Left cardiac atrium (tissue), 4 donors: ENCODE measurements at regions not wholly inside any gene's neighbourhood (a gene's known extent, or its start where the extent isn't known, plus 50 kb on each side); places are given as distances from the start of the nearest gene placed in this dataset.

ENCODE experiments used
- ATAC-seq, 2 donors: fragments of 200-7000 bp; cut with Tn5 transposase; one replicate each; pipeline ENCODE4 v1.9.1; 2020; ENCODE audit warnings: mild to moderate bottlenecking in 2 of 2, moderate library complexity in 2 of 2
- DNase-seq: peaks from one replicate; pipeline ENCODE4 v3.0.0-alpha.2; 2020
- intact Hi-C, 2 donors: fragments of 100-400 bp; cut with DNase I; formaldehyde crosslinking; loops; one replicate each; pipeline versions ENCODE4 v1.14.1 to v1.15.1; 2022 to 2023
- donor health status: DM: no; HTN: yes; CAD: no.
- donor health status: DM: no; HTN: yes; CAD: no; lungs with severe emphysema.
- donor health status: DM: yes; HTN: yes; CAD: no.
- donor health status: Dilated cardiomyopathy.

DNA sequence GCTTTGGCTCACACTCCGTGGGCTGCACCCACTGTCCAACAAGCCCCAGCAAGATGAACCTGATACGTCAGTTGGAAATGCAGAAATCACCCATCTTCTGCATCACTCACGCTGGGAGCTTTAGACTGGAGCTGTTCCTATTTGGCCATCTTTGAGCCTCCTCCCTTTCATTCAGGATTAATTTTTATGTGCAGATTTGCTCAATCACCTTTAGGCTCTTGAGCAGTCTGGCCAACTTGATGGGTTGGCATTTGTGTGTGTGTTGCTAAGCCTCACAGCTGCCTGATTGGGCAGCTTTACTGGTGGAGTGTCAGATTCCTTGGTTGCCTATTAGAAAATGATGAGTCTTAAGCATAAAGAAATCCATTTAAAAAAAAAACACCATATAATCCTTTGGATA is 236.1 kb downstream of the KIF20B start:
- ATAC-seq (no peak), DNase-seq (no peak)
- intact Hi-C loops = no loop called here

- DNase-seq = no peak
- no peak for ATAC-seq
- intact Hi-C loops = no loop called here
These were observed 238.7 kb downstream of the KIF20B start for GRCh38 chr10:89940076-89940475.

GRCh38 chr10:89942217-89942616 is 240.8 kb downstream of the KIF20B start:
- no peak for ATAC-seq
- no peak for DNase-seq

DNA sequence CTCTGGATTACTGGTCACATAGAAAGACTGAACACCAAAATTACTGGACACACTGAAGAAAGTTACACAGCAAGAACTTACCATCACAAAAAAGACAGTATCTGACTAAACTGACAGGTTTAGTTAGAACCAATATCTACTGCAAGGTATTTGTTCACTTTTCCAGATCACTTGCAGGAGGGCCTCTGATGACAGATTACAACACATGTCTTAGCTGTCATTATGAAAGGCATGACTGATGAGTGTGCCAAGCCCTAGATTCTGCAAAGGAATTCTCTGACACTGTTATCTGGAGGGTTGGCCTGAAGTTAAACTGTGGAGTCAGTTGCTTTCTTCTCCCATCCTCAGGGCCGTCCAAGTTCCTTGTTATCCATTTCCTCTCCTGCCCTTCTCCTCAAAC is 242.7 kb downstream of the KIF20B start:
- ATAC-seq (peak in 1 of 2 donors; percentile 45), DNase-seq (no peak)
- intact Hi-C loops = no loop called here

More at GRCh38 chr10:89942217-89942616, 240.8 kb downstream of the KIF20B start:
- intact Hi-C loops = no loop called here

- intact Hi-C loops = no loop called here
- ATAC-seq (no peak), DNase-seq (no peak)
These were observed 244.7 kb downstream of the KIF20B start for GRCh38 chr10:89946106-89946505.

DNA sequence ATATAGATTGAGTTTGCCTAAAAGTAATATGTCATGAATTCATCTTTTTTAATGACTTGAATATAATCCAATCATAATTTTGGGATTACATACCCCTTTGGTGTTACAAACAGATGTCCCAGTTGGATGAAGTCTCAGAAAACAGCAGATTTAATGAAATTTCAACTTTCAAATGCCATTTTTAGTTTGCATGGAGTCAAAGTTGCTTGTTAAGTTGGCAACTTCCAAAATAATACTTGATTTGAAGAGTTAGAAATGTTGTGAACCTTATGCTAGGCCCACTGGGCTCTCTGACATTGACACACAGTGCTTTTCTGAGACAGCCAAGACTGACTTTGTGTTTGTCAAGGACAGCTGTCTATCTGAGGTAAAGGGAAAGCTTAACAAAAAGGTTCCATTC is 248.1 kb downstream of the KIF20B start:
- DNase-seq (no peak), ATAC-seq (no peak)
- intact Hi-C loops = no loop called here

GRCh38 chr10:89952325-89952724 is 250.9 kb downstream of the KIF20B start:
- intact Hi-C loops = no loop called here
- DNase-seq = no peak
- peak; percentile 54 to 86 for ATAC-seq

DNA sequence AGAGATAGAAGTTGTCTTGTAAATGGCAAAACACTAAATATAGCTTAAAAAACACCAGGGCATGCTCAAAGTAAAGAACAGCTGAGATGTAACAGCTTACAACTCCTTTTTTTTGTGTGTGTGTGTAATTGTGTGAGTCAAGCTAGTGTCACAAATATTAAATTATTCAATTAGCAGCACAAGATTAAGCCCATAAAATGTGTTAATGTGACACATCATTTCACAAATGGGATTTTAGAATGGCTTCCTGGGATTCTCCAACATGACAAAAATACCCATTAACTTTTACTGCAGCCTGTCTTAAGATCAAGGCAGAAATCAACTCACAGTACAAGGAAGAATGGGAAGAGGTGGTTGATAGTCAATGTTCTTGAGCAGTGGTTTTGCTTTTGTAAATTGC is 251.4 kb downstream of the KIF20B start:
- intact Hi-C loops = no loop called here
- ATAC-seq (no peak), DNase-seq (no peak)

- intact Hi-C loops = no loop called here
- peak in 1 of 2 donors; percentile 25 for ATAC-seq
These were observed 252.7 kb downstream of the KIF20B start for GRCh38 chr10:89954061-89954460.

DNA sequence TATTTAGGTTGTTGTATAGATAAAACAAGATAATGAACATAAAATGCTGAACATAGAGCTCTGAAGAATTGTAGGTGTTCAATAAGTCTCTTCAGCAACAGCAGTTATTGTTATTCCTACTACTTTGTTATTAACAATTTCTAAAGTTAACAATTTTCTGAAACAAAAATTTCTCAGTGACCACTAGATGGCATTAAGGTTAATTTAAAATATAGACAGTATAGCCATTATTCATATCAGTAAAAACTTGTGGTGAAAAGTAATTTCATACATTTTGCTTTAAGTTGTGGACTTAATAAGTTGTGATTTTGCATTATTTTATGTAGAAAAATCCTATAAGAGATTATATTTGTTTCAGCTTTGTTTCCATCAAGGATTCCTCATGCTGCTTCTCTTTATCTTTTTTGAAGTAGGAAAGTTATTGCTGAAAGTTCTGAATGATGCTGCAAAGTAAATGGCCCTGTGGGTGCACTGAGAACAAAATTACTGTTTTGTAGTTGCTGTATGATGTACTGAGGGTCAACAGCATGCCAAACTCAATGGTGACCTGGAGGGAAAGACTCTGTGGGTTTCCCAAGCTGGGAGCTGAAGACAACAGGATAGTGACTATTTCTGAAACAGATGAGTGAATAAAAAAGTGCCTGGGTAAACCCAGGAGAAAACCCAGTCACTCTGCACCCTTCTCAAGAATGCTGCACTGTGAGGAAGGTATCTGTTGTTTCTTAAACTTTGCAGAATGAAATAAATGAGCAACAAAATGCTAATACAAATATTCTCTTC is 253.6 kb downstream of the KIF20B start:
- intact Hi-C loops = no loop called here
- ATAC-seq = no peak
- DNase-seq = no peak

More at GRCh38 chr10:89954061-89954460, 252.7 kb downstream of the KIF20B start:
- no peak for DNase-seq

- intact Hi-C loops = loop anchor here in 1 of 2 donors (10.0 kb wide), 1 partner anchor 175 kb away; no protein-coding TSS in a partner anchor
- ATAC-seq = no peak
- DNase-seq = no peak
These were observed 258.2 kb downstream of the KIF20B start for GRCh38 chr10:89959433-89960110.

GRCh38 chr10:89963451-89964102 is 262.2 kb downstream of the KIF20B start:
- intact Hi-C loops = loop anchor here in 1 of 2 donors (10.0 kb wide), 1 partner anchor 171 kb away; no protein-coding TSS in a partner anchor
- no peak for DNase-seq
- ATAC-seq = no peak

GRCh38 chr10:89966211-89966610 is 264.8 kb downstream of the KIF20B start:
- DNase-seq (no peak), ATAC-seq (no peak)
- intact Hi-C loops = loop anchor here in 1 of 2 donors (10.0 kb wide), 1 partner anchor 169 kb away; no protein-coding TSS in a partner anchor

- ATAC-seq (no peak), DNase-seq (no peak)
- intact Hi-C loops = no loop called here
These were observed 271.9 kb downstream of the KIF20B start for GRCh38 chr10:89973326-89973725.

DNA sequence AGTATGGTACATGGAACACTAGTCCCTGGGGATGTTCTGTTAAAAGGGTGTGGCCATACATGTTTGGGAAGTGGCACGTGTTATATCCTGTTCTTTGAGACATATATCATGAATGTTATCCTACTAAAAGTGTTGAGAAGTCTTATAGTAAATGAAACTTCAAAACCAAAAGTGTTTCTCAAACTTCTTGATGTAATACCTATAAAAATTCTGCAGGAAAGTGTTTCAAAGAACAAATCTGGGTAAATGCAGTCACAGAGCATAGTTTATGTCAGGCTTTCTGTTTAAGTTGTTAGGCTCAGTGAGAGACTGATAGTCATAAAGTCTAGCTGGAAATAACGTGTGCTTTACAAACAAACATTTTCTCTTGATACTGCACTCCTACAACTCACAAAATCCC is 273.7 kb downstream of the KIF20B start:
- ATAC-seq = no peak
- no peak for DNase-seq
- intact Hi-C loops = no loop called here

DNA sequence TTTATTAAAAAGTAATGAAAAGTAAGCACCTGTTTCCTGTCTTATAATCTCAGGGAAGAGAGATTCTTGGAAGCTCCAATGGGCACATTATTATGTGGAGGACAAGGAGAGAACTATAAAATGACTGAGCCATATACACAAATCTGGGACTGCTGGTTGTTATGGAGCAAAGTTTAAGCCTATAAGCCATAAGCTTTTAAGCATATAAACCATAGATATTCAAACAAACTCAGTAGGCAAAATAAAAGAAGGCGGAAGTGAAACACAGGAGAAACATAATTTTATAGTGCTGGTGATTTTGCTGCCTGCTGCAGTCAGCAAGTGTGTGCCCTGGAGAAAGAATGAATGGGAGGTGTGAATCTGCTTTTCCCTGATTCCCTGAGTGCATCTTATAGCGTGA is 274.4 kb downstream of the KIF20B start:
- DNase-seq (no peak), ATAC-seq (no peak)
- intact Hi-C loops = no loop called here

DNA sequence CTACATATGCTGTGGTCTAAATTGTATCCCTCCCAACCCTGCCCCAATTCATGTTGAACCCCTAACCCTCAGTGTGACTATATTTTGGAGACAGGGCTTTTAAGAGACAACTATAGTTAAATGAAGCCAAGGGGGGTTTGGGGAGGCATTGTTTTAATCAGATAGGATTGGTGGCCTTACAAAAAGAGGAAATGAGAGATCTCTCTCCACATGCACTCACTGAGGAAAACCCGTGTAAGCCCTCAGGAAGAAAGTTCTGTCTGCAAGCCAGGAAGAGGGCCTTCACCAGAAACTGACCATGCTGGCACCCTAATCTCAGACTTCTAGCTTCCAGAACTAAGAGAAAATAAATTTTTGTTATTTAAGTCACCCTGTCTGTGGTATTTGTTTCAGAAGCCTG is 276.7 kb downstream of the KIF20B start:
- no peak for ATAC-seq
- DNase-seq = no peak
- intact Hi-C loops = no loop called here

- intact Hi-C loops = no loop called here
- ATAC-seq (no peak), DNase-seq (no peak)
These were observed 278.3 kb downstream of the KIF20B start for GRCh38 chr10:89979726-89980125.

- intact Hi-C loops = no loop called here
- ATAC-seq = no peak
These were observed 278.8 kb downstream of the KIF20B start for GRCh38 chr10:89980166-89980565.

GRCh38 chr10:89981891-89982290 is 280.5 kb downstream of the KIF20B start:
- ATAC-seq (peak in 1 of 2 donors; percentile 51), DNase-seq (no peak)
- intact Hi-C loops = no loop called here

More at GRCh38 chr10:89980166-89980565, 278.8 kb downstream of the KIF20B start:
- DNase-seq = no peak
